Breast epithelium (tissue), 4 donors: ENCODE measurements at regions not wholly inside any gene's neighbourhood (a gene's known extent, or its start where the extent isn't known, plus 50 kb on each side); places are given as distances from the start of the nearest gene placed in this dataset.

Experiments used
- DNase-seq, 2 donors: peaks; one replicate each; pipeline ENCODE4 v3.0.0-alpha.2; 2019; ENCODE audit warnings: low spot score in 2 of 2
- H3K27ac ChIP-seq, 2 donors: fragments of 200-600 bp; sonication (generic) in 1 of 2; one replicate each; pipeline ENCODE4 v1.5.1; 2016 to 2019; ENCODE audit warnings: mild to moderate bottlenecking in 1 of 2
- H3K27me3 ChIP-seq, 2 donors: fragments of 200-600 bp; sonication (generic) in 1 of 2; one replicate each; pipeline versions ENCODE4 v1.5.1 to v1.6.0; 2017 to 2019; ENCODE audit warnings: control low read depth in 1 of 2, mild to moderate bottlenecking in 1 of 2
- H3K36me3 ChIP-seq: fragments of 200-600 bp; one replicate; pipeline ENCODE4 v1.5.1; 2019
- H3K4me1 ChIP-seq, 2 donors: fragments of 200-600 bp; sonication (generic); one replicate each; pipeline ENCODE4 v1.5.1; 2016 to 2019; ENCODE audit warnings: control low read depth in 1 of 2
- H3K4me3 ChIP-seq, 3 donors: fragments of 200-600 bp; sonication (generic); 1 replicate in 2 of 3; 2 replicates in 1 of 3; pipeline ENCODE4 v1.5.1; 2016 to 2019; ENCODE audit warnings: mild to moderate bottlenecking in 3 of 3, moderate library complexity in 2 of 3
- H3K9me3 ChIP-seq, 2 donors: fragments of 200-600 bp; sonication (generic) in 1 of 2; one replicate each; pipeline ENCODE4 v1.5.1; 2016 to 2019; ENCODE audit warnings: control low read depth in 1 of 2
- CTCF ChIP-seq, 3 donors: fragments of 450-650 bp; IDR thresholded peaks; one replicate each; pipeline ENCODE4 v1.5.1; 2016 to 2017; ENCODE audit warnings: antibody characterized with exemption in 3 of 3, mild to moderate bottlenecking in 3 of 3, moderate library complexity in 3 of 3
- POLR2A ChIP-seq: fragments of 450-650 bp; IDR thresholded peaks from one replicate; pipeline ENCODE4 v1.6.1; 2016; ENCODE audit warnings: antibody characterized with exemption, mild to moderate bottlenecking, moderate library complexity
- POLR2AphosphoS5 ChIP-seq, 3 donors: sonication (generic); formaldehyde crosslinking; IDR thresholded peaks; one replicate each; pipeline ENCODE4 v1.6.1; 2017; ENCODE audit warnings: antibody characterized with exemption in 3 of 3
- intact Hi-C: fragments of 100-400 bp; cut with DNase I; formaldehyde crosslinking; loops from one replicate; pipeline ENCODE4 v1.15.1; 2023; ENCODE audit warnings: low total_unique reads

- no peak overlapping the region for H3K27ac ChIP-seq
- no peaks in the 10 kb centered on the region for H3K36me3 ChIP-seq
- H3K27me3 ChIP-seq, result no peaks in the 10 kb centered on the region
- no peaks in the 10 kb centered on the region for H3K4me1 ChIP-seq
- no peak overlapping the region for H3K4me3 ChIP-seq
- no peak for DNase-seq
- H3K9me3 ChIP-seq, result no peaks in the 10 kb centered on the region
- intact Hi-C loops, result no loop called here
- no peak for TF ChIP-seq POLR2AphosphoS5 (IDR thresholded peaks at IDR 0.05)
Measured at GRCh38 chr9:32854271-32854670, 70.9 kb downstream of the TMEM215 start.

- TF ChIP-seq POLR2AphosphoS5 (IDR thresholded peaks at IDR 0.05) (no peak), POLR2A (no peak), CTCF (IDR thresholded peaks at IDR 0.05) (no peak)
- intact Hi-C loops, result no loop called here
- Histone ChIP-seq H3K27ac (no peak overlapping the region), H3K27me3 (no peaks in the 10 kb centered on the region), H3K4me1 (no peaks in the 10 kb centered on the region), H3K4me3 (no peak overlapping the region), H3K36me3 (no peaks in the 10 kb centered on the region), H3K9me3 (no peaks in the 10 kb centered on the region)
- DNase-seq, result no peak
Measured at GRCh38 chr9:32855752-32856151, 72.4 kb downstream of the TMEM215 start.

- Histone ChIP-seq H3K9me3 (no peaks in the 10 kb centered on the region), H3K4me1 (no peaks in the 10 kb centered on the region), H3K36me3 (no peaks in the 10 kb centered on the region), H3K27ac (no peak overlapping the region), H3K4me3 (no peak overlapping the region), H3K27me3 (no peaks in the 10 kb centered on the region)
- intact Hi-C loops, result no loop called here
- DNase-seq, result no peak
- TF ChIP-seq POLR2AphosphoS5 (IDR thresholded peaks at IDR 0.05), result no peak
- no peak for TF ChIP-seq POLR2A
- no peak for TF ChIP-seq CTCF (IDR thresholded peaks at IDR 0.05)
Measured at GRCh38 chr9:32863291-32863690, 80.0 kb downstream of the TMEM215 start.

- TF ChIP-seq POLR2AphosphoS5 (IDR thresholded peaks at IDR 0.05) (no peak), CTCF (IDR thresholded peaks at IDR 0.05) (no peak), POLR2A (no peak)
- no peak overlapping the region for H3K4me3 ChIP-seq
- no peak overlapping the region for H3K27ac ChIP-seq
- no peaks in the 10 kb centered on the region for H3K27me3 ChIP-seq
- H3K9me3 ChIP-seq, result no peaks in the 10 kb centered on the region
- no peaks in the 10 kb centered on the region for H3K4me1 ChIP-seq
- no peak for DNase-seq
- no peaks in the 10 kb centered on the region for H3K36me3 ChIP-seq
- intact Hi-C loops, result no loop called here
Measured at GRCh38 chr9:32864971-32865370, 81.6 kb downstream of the TMEM215 start.

GRCh38 chr9:32866273-32866672 is 82.9 kb downstream of the TMEM215 start:
- no peak for DNase-seq
- TF ChIP-seq POLR2AphosphoS5 (IDR thresholded peaks at IDR 0.05), result no peak
- TF ChIP-seq CTCF (IDR thresholded peaks at IDR 0.05), result no peak
- TF ChIP-seq POLR2A, result no peak
- intact Hi-C loops, result no loop called here
- no peak overlapping the region for H3K27ac ChIP-seq
- no peaks in the 10 kb centered on the region for H3K36me3 ChIP-seq
- no peak overlapping the region for H3K4me3 ChIP-seq
- no peaks in the 10 kb centered on the region for H3K4me1 ChIP-seq
- H3K27me3 ChIP-seq, result no peaks in the 10 kb centered on the region
- no peaks in the 10 kb centered on the region for H3K9me3 ChIP-seq

- H3K27ac ChIP-seq, result no peak overlapping the region
- no peak overlapping the region for H3K4me3 ChIP-seq
- no peak for DNase-seq
- H3K36me3 ChIP-seq, result no peaks in the 10 kb centered on the region
- no peaks in the 10 kb centered on the region for H3K4me1 ChIP-seq
- H3K9me3 ChIP-seq, result no peaks in the 10 kb centered on the region
- intact Hi-C loops, result no loop called here
- TF ChIP-seq CTCF (IDR thresholded peaks at IDR 0.05), result no peak
- no peak for TF ChIP-seq POLR2AphosphoS5 (IDR thresholded peaks at IDR 0.05)
- TF ChIP-seq POLR2A, result no peak
- no peaks in the 10 kb centered on the region for H3K27me3 ChIP-seq
Measured at GRCh38 chr9:32867026-32867425, 83.7 kb downstream of the TMEM215 start.
